GM19463 (cell line): ENCODE measurements at regions not wholly inside any gene's neighbourhood (a gene's known extent, or its start where the extent isn't known, plus 50 kb on each side); places are given as distances from the start of the nearest gene placed in this dataset.

Experiments
- ATAC-seq: cut with Tn5 transposase; IDR thresholded peaks from one replicate; pipeline ENCODE4 v1.9.1; 2021; ENCODE audit warnings: mild to moderate bottlenecking, moderate library complexity; ENCODE audit not compliant: unreplicated experiment

- ATAC-seq, result no peak
Observed at GRCh38 chr14:101001311-101002069, 98.0 kb upstream of the RTL1 start.

- no peak for ATAC-seq
Observed at GRCh38 chr14:101002738-101003137, 99.2 kb upstream of the RTL1 start.

GRCh38 chr14:101004176-101004575 lies 100.7 kb upstream of the RTL1 start:
- ATAC-seq, result no peak

GRCh38 chr14:101004954-101005353 lies 101.4 kb upstream of the RTL1 start:
- no peak for ATAC-seq

GRCh38 chr14:101005447-101005846 lies 101.9 kb upstream of the RTL1 start:
- ATAC-seq, result no peak

GRCh38 chr14:101006008-101006407 lies 102.5 kb upstream of the RTL1 start:
- no peak for ATAC-seq

GRCh38 chr14:101007004-101007614 lies 103.6 kb upstream of the RTL1 start:
- ATAC-seq, result no peak

- ATAC-seq, result no peak
Observed at GRCh38 chr14:101007765-101008164, 104.2 kb upstream of the RTL1 start.

GRCh38 chr14:101008196-101008595 lies 104.7 kb upstream of the RTL1 start:
- ATAC-seq, result no peak

GRCh38 chr14:101008631-101009336 lies 105.3 kb upstream of the RTL1 start:
- ATAC-seq, result no peak

GRCh38 chr14:101009531-101009930 lies 106.0 kb upstream of the RTL1 start:
- no peak for ATAC-seq

GRCh38 chr14:101010293-101010692 lies 106.8 kb upstream of the RTL1 start:
- no peak for ATAC-seq

- ATAC-seq, result no peak
Observed at GRCh38 chr14:101010835-101011234, 107.3 kb upstream of the RTL1 start.

GRCh38 chr14:101017209-101017608 lies 113.7 kb upstream of the RTL1 start:
- no peak for ATAC-seq

- ATAC-seq, result no peak
Observed at GRCh38 chr14:101017806-101018560, 114.5 kb upstream of the RTL1 start.

GRCh38 chr14:101018561-101019290 lies 115.2 kb upstream of the RTL1 start:
- no peak for ATAC-seq

GRCh38 chr14:101019541-101019940 lies 116.0 kb upstream of the RTL1 start:
- no peak for ATAC-seq

- ATAC-seq, result no peak
Observed at GRCh38 chr14:101019990-101020710, 116.6 kb upstream of the RTL1 start.

- ATAC-seq, result no peak
Observed at GRCh38 chr14:101020834-101021370, 117.4 kb upstream of the RTL1 start.

GRCh38 chr14:101022121-101022520 lies 118.6 kb upstream of the RTL1 start:
- ATAC-seq, result no peak
